ENCODE measurements at regions not wholly inside any gene's neighbourhood (a gene's known extent, or its start where the extent isn't known, plus 50 kb on each side); places are given as distances from the start of the nearest gene placed in this dataset.

DNA sequence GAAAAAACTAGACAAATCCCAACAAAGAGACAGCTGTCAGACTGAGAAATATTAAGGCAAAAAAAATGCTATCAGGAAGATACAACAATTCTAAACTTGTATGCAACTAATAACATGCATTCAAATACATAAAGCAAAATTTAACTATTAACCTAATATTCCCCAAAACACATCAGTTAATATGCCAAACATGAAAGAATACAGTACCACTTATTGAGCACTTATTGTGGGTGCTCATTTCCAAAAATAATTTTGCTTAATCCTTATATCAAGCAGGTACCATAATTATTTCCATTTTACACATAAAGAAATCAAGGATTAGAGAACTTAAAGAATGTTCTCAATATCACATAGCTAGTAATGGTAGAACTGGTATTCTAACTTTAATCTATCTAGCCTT lies 67.7 kb upstream of the HMGXB4 start:
- H4K20me1 ChIP-seq (ENCODE audit: control insufficient read depth, insufficient read depth, insufficient read length), result no peaks in the 10 kb centered on the region
- no peak for TF ChIP-seq CTCF (conservative IDR thresholded peaks at IDR 0.05)
- peaks cover 6 to 17% of the 10 kb centered on the region in 2 experiments; a peak in 4 of 5 replicates for H3K9me3 Mint-ChIP-seq

More for the DNA sequence above, 67.7 kb upstream of the HMGXB4 start:
- Histone ChIP-seq H3K79me1 (ENCODE audit: insufficient read depth, low read depth, low read length, poor library complexity, severe bottlenecking) (peaks cover 2% of the 10 kb centered on the region), H4K5ac (ENCODE audit: insufficient read length, low read depth, low read length) (no peak overlapping the region), H2BK20ac (ENCODE audit: low read depth, low read length, poor library complexity, severe bottlenecking) (no peak overlapping the region), H3K27me3 (ENCODE audit: insufficient read depth, low read length) (no peaks in the 10 kb centered on the region), H2BK5ac (ENCODE audit: insufficient read length, low read length) (no peak overlapping the region), H3K79me2 (ENCODE audit: insufficient read depth, low read length) (no peaks in the 10 kb centered on the region), H2BK120ac (ENCODE audit: low read depth, low read length, poor library complexity, severe bottlenecking) (no peak overlapping the region), H3K23ac (ENCODE audit: insufficient read length, low read depth, low read length) (no peak overlapping the region), H3T11ph (ENCODE audit: low read length) (no peak overlapping the region), H3K9me3 (ENCODE audit: control insufficient read depth, low read depth, low read length) (no peaks in the 10 kb centered on the region), H2AK5ac (ENCODE audit: insufficient read length, low read length) (no peak overlapping the region), H3K27ac (ENCODE audit: insufficient read length, low read depth, low read length) (no peak overlapping the region), H4K91ac (ENCODE audit: insufficient read length, low read depth, low read length) (no peak overlapping the region), H2BK15ac (ENCODE audit: low read depth, low read length) (no peak overlapping the region), H3K4me2 (ENCODE audit: insufficient read depth, insufficient read length, low read length) (no peak overlapping the region), H3K56ac (ENCODE audit: insufficient read length, low read depth, low read length) (no peak overlapping the region), H3K23me2 (ENCODE audit: insufficient read length, low read depth, low read length, poor library complexity, severe bottlenecking) (peaks cover 2% of the 10 kb centered on the region), H3K4ac (ENCODE audit: low read depth, low read length) (no peak overlapping the region), H2AFZ (ENCODE audit: low read length) (no peak overlapping the region), H2BK12ac (ENCODE audit: insufficient read length, low read depth, low read length) (no peak overlapping the region), H3K18ac (ENCODE audit: insufficient read length, low read depth, low read length) (no peak overlapping the region), H3K9ac (ENCODE audit: extremely low read depth, insufficient read length, low read length) (no peak overlapping the region), H3K4me1 (ENCODE audit: insufficient read depth, low read length) (no peaks in the 10 kb centered on the region), H4K8ac (replicated peaks; ENCODE audit: insufficient read length, low read depth, low read length) (no peak overlapping the region), H3K14ac (ENCODE audit: insufficient read depth, low read length) (no peak overlapping the region)
- H3K4me1 Mint-ChIP-seq, result no peaks in the 10 kb centered on the region
- H3K4me3 Mint-ChIP-seq, result no peak overlapping the region
- no peaks in the 10 kb centered on the region for H3K36me3 Mint-ChIP-seq (ENCODE audit: insufficient read depth in 1 of 3, low read depth in 3 of 3)
- no peak overlapping the region for H3K27ac Mint-ChIP-seq
- H3K27me3 Mint-ChIP-seq (ENCODE audit: low read depth), result peaks cover 6% of the 10 kb centered on the region
- no peak for DNase-seq
